ENCODE measurements at regions not wholly inside any gene's neighbourhood (a gene's known extent, or its start where the extent isn't known, plus 50 kb on each side); places are given as distances from the start of the nearest gene placed in this dataset.

DNA sequence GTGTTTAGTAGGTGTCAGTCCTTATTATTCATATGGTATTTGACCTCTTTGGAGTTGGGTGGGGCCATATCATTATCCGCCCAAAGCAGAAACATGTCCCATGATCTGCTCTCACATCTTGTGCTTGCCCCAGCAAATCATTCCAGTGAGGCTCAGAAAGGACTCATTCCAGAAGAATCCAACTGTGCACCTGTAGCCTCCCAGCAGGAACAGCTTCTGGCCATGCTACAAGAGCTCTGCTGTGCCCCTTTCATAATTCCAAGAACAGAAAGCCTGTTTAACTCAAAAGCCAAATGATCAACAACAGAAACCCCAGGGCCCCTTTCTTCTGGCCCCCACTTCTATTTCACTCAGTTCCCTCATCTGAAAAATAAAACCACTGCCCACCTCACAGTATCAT lies 673.1 kb downstream of the DIAPH3 start:
- Histone ChIP-seq H3K79me2 (ENCODE audit: low read length) (no peaks in the 10 kb centered on the region), H3K4me3 (ENCODE audit: low read length) (no peak overlapping the region), H3K27me3 (replicated peaks; ENCODE audit: insufficient read depth, low read length) (no peaks in the 10 kb centered on the region), H3K36me3 (replicated peaks; ENCODE audit: insufficient read depth, low read length) (no peaks in the 10 kb centered on the region), H3K9me2 (replicated peaks; ENCODE audit: insufficient read depth, low read length) (no peaks in the 10 kb centered on the region), H3K27ac (ENCODE audit: low read length) (no peak overlapping the region), H3K9me3 (replicated peaks; ENCODE audit: insufficient read depth, low read length) (no peaks in the 10 kb centered on the region), H3K9ac (ENCODE audit: low read length) (no peak overlapping the region), H3K4me1 (ENCODE audit: low read length) (no peaks in the 10 kb centered on the region), H3F3A (ENCODE audit: insufficient read depth, low read length) (no peaks in the 10 kb centered on the region), H4K20me1 (ENCODE audit: insufficient read depth, low read length) (no peaks in the 10 kb centered on the region), H2AFZ (ENCODE audit: low read length) (no peak overlapping the region), H3K4me2 (ENCODE audit: low read depth, low read length) (no peak overlapping the region)
- no peak for DNase-seq
- no peak for TF ChIP-seq EZH2phosphoT487 (IDR thresholded peaks at IDR 0.05; ENCODE audit: low read length)
- TF ChIP-seq, protein P1, sequence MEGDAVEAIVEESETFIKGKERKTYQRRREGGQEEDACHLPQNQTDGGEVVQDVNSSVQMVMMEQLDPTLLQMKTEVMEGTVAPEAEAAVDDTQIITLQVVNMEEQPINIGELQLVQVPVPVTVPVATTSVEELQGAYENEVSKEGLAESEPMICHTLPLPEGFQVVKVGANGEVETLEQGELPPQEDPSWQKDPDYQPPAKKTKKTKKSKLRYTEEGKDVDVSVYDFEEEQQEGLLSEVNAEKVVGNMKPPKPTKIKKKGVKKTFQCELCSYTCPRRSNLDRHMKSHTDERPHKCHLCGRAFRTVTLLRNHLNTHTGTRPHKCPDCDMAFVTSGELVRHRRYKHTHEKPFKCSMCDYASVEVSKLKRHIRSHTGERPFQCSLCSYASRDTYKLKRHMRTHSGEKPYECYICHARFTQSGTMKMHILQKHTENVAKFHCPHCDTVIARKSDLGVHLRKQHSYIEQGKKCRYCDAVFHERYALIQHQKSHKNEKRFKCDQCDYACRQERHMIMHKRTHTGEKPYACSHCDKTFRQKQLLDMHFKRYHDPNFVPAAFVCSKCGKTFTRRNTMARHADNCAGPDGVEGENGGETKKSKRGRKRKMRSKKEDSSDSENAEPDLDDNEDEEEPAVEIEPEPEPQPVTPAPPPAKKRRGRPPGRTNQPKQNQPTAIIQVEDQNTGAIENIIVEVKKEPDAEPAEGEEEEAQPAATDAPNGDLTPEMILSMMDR (IDR thresholded peaks at IDR 0.05; ENCODE audit: low read length), result no peak

DNA sequence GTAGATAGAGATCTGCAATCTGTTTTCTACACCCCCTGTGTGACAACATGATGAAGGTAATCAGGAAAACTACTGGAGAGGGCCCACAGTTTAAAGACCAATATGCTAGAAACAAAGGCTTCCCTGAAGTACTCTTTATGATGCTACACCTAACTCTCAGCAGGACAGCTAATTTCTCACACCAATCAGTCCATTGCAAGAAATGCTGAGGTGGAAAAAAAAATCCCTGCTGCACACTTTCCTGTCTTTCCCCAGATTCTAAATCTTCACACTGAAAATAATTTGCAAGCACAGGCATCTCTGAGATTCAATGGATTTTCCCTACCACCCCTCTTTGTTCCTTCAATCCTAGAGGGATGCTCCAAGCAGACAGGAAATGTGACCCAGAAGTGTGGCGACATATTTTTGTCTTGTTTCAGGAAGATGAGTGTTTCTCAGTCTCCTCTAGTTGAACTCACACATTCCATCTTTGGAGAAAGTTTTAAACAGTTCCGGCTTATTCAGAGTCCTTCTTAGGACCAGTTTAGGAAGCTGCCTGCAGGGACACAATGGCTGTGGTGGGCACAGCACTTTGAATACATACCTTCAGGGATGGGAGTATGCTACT lies 671.6 kb downstream of the DIAPH3 start:
- Histone ChIP-seq H3K9me2 (replicated peaks; ENCODE audit: insufficient read depth, low read length) (no peaks in the 10 kb centered on the region), H3K9ac (ENCODE audit: low read length) (no peak overlapping the region), H2AFZ (ENCODE audit: low read length) (no peak overlapping the region), H3K9me3 (replicated peaks; ENCODE audit: insufficient read depth, low read length) (no peaks in the 10 kb centered on the region), H3K4me1 (ENCODE audit: low read length) (no peaks in the 10 kb centered on the region), H3K27me3 (replicated peaks; ENCODE audit: insufficient read depth, low read length) (no peaks in the 10 kb centered on the region), H3K4me2 (ENCODE audit: low read depth, low read length) (no peak overlapping the region), H3F3A (ENCODE audit: insufficient read depth, low read length) (no peaks in the 10 kb centered on the region), H3K27ac (ENCODE audit: low read length) (no peak overlapping the region), H3K79me2 (ENCODE audit: low read length) (no peaks in the 10 kb centered on the region), H3K4me3 (ENCODE audit: low read length) (no peak overlapping the region), H4K20me1 (ENCODE audit: insufficient read depth, low read length) (no peaks in the 10 kb centered on the region), H3K36me3 (replicated peaks; ENCODE audit: insufficient read depth, low read length) (no peaks in the 10 kb centered on the region)
- no peak for DNase-seq
- TF ChIP-seq EZH2 (optimal IDR thresholded peaks at IDR 0.05; ENCODE audit: low read depth, low read length) (no peak), EZH2phosphoT487 (IDR thresholded peaks at IDR 0.05; ENCODE audit: low read length) (no peak)
- TF ChIP-seq, protein P1 (IDR thresholded peaks at IDR 0.05; ENCODE audit: low read length), result no peak

DNA sequence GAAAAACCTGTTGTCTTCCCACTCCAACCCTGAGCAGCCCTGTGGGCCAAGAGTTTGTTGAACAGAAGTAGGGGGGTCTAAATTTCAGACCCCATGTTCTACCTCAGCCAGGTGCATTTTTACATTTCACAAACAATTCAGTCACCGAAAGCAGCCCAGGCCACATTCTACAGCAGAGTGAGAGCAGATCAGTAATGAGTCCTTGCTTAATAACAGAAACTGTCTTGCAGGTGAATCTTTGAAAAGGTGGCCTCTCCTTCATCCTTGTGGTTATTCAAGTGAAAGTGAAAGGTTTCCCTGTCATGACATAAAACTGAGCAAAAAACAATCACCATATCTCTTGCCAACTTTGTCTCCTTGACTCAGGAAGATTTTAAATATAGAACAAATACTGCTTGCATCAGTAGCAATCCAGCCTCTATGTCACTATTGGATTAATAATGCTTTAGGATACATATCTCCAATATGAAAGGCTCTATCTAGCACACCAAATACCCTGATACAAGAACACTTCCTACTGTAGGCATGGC lies 670.2 kb downstream of the DIAPH3 start:
- DNase-seq, result peak; percentile 46

More for the DNA sequence above, 670.2 kb downstream of the DIAPH3 start:
- H3F3A ChIP-seq (ENCODE audit: insufficient read depth, low read length), result no peaks in the 10 kb centered on the region
- H3K4me3 ChIP-seq (ENCODE audit: low read length), result no peak overlapping the region
- no peak overlapping the region for H3K27ac ChIP-seq (ENCODE audit: low read length)
- TF ChIP-seq, protein P1 (IDR thresholded peaks at IDR 0.05; ENCODE audit: low read length), result no peak
- TF ChIP-seq EZH2 (optimal IDR thresholded peaks at IDR 0.05; ENCODE audit: low read depth, low read length) (no peak), EZH2phosphoT487 (IDR thresholded peaks at IDR 0.05; ENCODE audit: low read length) (no peak)
- no peaks in the 10 kb centered on the region for H3K9me3 ChIP-seq (replicated peaks; ENCODE audit: insufficient read depth, low read length)
- H4K20me1 ChIP-seq (ENCODE audit: insufficient read depth, low read length), result no peaks in the 10 kb centered on the region
- no peaks in the 10 kb centered on the region for H3K79me2 ChIP-seq (ENCODE audit: low read length)
- no peaks in the 10 kb centered on the region for H3K9me2 ChIP-seq (replicated peaks; ENCODE audit: insufficient read depth, low read length)
- no peaks in the 10 kb centered on the region for H3K27me3 ChIP-seq (replicated peaks; ENCODE audit: insufficient read depth, low read length)
- no peak overlapping the region for H3K4me2 ChIP-seq (ENCODE audit: low read depth, low read length)
- no peak overlapping the region for H2AFZ ChIP-seq (ENCODE audit: low read length)
- H3K9ac ChIP-seq (ENCODE audit: low read length), result no peak overlapping the region
- no peaks in the 10 kb centered on the region for H3K36me3 ChIP-seq (replicated peaks; ENCODE audit: insufficient read depth, low read length)
- no peaks in the 10 kb centered on the region for H3K4me1 ChIP-seq (ENCODE audit: low read length)
